ENCODE measurements at regions not wholly inside any gene's neighbourhood (a gene's known extent, or its start where the extent isn't known, plus 50 kb on each side); places are given as distances from the start of the nearest gene placed in this dataset.
"Not testable (repeated sequence)": the region's sequence is repeated elsewhere in the genome, so short reads cannot be mapped to it uniquely, and the experiment has no call there.

DNA sequence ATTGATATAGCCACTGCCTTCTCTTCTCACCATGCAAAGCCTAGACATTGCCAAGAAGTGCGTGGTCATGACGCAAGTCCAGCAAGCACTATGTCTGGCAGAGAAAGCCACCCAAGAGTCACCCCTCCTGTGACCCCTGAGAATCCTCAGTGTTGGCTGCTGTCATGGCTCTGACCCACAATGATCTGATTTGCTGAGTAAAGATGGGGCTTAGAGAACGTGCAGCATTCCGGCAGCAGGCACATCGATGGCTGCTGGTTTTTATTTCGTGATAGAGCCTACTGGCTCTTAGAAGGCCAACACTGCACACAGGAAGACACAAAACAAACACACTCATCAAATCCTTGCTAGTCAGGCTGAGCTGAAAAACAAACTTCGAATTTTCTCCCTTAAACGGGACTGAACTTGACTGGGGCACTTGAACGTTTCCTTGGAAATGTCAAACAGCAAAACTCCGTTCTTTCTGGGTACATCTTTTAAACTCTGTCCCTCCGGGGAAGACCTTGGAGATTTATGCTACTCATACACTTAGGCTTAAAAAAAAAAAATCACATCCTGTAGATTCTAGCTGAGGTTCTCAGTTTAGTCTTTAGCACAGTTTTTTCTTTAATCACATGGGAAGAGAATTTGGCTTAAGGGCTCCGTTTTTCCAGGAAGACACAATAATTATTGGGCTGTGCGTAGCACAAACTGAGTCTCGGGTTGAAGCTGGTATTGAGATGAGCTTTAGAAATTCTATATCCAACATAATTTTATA lies 88.2 kb upstream of the BASP1 start:
- DNase-seq, result no peak

DNA sequence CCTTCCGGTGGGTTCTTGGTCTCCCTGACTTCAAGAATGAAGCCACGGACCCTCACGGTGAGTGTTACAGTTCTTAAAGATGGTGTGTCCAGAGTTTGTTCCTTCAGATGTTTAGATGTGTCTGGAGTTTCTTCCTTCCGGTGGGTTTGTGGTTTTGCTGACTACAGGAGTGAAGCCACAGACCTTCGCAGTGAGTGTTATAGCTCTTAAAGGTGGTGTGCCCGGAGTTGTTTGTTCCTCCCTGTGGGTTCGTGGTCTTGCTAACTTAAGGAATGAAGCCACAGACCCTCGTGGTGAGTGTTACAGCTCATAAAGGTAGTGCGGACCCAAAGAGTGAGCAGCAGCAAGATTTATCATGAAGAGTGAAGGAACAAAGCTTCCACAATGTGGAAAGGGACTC lies 87.1 kb upstream of the BASP1 start:
- not testable (repeated sequence) for DNase-seq

DNA sequence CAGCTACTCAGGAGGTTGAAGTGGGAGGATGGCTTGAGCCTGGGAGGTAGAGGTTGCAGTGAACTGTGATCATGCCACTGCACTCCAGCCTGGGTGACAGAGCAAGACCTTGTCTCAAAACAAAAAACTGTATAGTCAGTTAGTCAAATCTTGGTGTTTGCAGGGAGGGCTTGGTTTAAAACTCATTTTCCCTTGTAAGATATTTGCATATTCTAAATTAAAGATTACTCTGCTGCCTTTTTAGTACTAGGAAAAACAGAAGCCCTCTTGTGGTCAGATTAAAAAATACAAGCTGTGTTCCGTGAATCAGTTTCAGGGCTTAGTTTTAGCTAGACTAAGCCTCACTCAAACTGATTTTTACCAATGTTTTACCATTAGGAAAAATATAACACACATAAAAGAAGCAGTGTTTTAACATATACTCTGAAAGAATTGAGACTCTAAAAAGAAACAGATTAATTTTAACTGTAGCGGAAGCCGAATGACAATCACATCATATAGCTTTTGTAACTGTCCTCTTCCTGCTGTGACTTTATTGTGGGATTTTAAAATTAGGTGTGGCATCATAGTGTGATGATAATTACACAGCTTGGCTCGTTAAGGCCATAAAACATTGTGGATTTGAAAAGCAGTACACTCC lies 84.9 kb upstream of the BASP1 start:
- DNase-seq, result peak; percentile 74

DNA sequence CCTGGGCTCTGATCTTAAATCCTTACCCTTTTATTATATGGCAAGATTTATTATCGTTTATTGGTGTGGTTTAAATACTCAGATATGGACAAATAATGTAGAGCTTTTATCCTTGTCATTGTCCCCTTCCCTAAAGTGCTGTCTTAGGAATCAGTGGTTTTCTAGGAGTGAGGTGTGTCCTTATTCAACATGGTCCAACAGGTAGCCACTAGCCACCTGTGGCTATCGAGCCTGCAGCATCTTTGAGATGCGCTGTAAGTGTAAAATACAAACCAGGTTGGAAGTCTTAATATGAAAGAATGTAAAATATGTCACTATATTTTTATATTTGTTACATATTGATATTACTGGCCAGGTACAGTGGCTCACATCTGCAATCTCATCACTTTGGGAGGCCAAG lies 82.4 kb upstream of the BASP1 start:
- no peak for DNase-seq

DNA sequence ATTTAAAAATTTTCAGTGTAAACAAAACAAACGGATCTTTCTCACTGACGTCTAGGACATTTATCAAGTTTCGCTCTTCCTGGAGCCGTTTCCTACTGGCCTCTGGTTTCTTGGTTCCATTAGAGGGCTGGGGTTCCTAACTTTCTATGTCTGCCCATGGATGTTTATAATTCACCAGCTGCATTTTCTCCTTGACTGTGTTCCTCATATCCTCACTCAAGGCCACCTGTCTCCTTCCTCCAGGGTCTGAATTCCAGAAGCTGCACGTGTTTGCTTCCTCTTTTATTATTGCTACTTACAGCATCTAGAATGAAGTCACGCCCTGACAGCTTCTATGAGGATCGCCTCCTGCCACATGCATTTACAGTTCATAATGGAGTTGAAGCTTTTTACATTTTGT lies 74.1 kb upstream of the BASP1 start:
- DNase-seq, result no peak

DNA sequence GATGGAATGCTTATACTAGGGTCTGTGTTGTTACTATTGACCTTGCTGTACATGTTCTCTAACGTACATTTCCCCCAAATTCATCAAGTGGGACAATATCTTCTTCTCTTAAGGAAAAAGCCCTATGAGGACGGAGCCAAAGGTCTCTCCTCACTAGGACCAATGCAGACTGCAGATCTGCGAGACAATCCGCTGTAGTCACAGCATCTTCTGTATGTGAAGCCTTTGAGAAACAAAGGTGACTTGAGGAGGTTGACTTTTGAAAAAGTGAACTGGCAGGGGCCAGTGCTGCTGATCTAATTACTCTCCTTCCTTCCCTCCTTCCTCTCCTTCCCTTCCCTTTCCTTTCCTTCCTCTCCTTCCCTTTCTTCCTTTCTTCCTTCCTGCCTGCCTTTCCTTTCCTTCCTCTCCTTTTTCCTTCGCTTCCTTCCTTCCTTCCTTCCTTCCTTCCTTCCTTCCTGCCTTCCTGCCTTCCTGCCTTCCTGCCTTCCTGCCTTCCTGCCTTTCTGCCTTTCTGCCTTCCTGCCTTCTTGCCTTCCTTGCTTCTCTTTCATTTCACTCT lies 71.1 kb upstream of the BASP1 start:
- DNase-seq, result no peak

DNA sequence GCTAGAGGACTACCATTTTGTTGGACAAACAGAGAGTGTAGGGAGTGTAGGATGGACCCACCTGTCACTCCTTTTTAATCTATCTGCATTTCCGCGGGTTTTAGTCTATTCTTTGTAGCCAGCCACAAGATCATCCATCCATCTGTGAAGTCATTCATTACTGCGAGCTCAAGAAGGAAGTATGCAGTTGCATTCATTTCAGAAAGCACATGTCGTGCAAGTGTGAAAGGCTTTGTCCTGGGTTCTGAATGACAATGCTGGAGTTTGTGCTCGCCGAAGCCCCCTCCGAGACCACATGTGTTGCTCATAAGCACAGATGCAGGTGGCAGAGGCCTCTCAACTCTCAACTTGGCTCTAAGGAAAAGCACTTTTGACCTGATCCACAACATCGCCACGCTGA lies 70.3 kb upstream of the BASP1 start:
- DNase-seq, result no peak

DNA sequence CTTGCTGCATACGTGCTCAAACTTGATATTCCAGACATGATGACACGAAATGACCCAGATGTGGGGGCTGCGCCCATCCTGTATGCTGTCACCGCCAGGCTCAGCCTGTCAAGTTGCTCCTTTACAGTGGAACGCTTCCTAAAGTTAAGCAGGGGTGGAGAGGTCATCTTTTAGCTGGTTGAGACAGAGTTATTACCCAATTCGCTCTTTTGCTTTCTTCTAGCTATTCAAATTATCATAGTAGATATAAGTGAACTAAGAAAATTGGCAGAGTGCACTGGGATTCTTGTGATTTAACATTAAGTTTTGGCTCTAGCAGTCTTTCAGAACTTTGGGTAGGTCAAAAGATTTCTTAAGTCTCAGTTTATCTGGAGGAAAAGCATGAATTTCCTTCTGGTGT lies 69.8 kb upstream of the BASP1 start:
- no peak for DNase-seq

DNA sequence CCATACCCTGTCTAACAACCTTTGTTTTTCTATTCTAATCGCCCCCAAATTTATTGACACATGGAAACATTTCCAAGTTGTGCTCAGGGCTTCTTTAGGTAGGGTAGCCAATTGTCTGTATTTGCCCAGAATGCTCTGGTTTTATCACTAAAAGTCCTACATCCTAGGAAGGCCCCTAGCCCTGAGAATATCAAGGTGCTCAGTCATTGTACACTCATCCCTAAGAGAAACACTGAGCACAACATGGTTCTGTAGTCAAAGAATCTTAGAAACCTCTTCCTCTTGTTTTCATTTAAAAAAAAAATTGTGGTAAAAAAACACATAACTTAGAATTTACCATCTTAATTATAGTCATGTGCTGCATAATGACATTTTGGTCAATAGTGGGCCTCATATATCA lies 69.0 kb upstream of the BASP1 start:
- no peak for DNase-seq

DNA sequence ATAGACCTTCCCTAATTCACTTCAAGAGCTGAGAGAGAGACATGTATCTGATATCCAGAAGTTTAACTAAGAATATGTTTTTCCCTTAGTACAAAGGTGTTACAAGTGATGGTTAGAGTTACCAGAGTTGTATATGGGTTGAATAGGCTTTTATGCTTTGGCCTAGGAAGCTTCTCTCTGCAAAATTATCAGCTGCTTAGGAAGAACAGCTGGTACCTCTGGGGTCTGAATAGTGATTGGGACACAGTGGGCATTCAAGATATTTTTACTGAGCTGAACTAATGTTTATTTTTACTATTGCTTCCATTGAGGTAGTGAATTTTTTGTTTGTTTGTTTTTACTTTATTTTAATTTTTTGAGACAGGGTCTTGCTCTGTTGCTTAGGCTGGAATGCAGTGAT lies 67.6 kb upstream of the BASP1 start:
- DNase-seq, result no peak

DNA sequence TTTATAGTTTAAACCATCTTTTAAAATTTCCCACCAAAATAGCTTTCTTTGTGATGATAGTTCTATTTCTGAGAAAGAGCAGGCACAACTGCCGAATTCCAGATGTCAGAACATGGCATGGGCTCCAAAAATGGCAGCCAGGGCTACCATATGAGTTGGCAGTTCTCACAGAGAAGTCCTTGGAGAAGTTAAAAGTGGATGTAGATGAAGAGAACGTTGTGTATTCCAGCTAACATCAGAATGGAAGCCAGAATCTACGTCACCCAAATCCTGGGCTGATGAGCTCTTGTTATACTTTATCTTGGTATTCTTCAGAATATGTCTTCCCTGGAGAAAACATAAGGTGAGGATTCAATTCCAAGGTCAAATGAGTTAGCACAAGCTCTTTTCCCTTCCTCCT lies 66.9 kb upstream of the BASP1 start:
- no peak for DNase-seq

DNA sequence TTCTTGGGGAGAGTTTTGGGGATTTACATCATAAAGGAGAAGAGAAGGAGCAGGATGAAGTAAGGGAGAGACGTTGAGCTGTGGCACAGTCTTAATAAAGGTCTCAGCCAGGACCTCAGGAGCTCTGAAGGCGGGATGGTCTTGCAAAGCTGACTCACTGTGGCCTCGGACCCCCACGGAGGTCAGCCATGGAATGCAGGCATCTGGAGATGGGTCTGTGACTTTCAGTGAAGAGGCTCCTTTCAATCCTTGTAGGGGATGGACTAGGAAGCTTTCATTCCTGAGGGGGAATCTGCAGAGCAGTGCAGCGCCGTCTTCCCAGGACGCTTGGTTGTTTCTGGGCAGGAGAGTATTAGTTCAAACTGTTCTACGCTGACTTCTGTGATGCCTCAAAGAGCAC lies 65.7 kb upstream of the BASP1 start:
- DNase-seq, result no peak

DNA sequence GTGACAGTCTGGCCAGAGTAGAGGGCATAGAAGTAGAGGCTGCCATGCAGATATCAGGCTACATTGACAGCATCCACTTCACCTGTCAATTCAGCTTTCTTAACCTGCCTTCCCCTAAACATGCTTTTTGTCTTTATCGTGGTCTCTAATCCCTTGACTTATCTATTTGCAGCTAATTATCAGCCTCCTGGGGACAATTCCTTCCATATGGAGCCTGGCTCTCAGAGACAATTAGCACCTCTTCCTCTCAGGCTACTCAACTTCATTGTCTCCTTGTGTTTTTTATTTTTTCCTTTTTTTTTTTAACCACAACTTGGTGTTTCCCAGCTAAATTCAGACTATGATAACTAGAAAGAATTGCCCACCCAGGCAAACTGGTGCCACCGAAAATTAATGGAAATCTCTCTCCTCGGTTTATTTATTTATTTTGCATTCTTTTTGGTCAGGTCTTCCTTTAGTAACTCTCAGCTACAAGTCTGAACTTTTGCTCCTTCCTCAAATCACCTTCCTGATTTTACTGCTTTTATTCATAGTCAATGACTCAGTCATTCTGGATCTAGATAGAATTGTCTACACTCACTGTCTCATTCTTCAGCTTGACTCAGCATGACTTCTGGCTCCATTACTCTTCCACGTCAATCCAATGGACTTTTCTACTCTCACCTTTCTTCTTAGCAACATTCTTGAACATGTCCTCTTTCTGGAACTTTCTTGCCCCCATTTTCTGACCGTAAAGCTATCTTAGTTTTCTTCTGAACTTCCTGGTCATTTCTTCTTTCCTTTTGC lies 63.0 kb upstream of the BASP1 start:
- DNase-seq, result no peak

DNA sequence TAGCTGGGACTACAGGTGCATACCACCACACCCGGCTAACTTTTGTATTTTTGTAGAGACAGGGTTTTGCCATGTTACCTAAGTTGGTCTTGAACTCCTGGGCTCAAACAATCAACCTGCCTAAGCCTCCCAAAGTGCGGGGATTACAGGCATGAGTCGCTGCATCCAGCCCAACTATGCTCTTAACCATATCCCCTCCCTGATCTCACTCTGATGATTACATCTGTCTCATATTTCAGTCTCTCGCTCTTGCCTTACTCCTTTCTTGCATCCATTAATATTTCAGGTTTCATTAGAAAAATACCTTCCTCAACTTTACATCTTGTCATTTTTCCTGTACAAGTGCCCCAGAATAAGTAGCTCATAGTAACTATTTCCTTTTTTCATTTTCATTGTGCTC lies 61.0 kb upstream of the BASP1 start:
- DNase-seq, result no peak

DNA sequence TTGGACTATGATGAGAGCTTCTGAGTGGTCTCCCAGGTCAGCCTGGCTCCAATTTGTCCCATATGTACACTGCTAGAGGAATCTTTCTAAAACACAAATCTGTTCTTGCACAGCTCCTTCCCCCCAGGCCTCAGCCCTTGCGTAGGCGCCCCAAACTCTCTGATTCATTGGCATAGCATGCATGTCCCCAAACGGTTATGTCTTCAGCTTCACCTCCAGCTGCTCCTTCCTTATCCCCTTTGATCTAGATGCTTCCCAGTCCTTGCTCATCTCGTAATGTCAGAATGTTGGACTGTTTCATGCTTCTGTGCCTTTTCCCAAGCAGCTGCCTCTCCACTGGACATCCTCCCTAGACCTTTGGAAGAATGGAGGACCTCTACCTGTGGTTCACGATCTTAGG lies 60.1 kb upstream of the BASP1 start:
- no peak for DNase-seq

DNA sequence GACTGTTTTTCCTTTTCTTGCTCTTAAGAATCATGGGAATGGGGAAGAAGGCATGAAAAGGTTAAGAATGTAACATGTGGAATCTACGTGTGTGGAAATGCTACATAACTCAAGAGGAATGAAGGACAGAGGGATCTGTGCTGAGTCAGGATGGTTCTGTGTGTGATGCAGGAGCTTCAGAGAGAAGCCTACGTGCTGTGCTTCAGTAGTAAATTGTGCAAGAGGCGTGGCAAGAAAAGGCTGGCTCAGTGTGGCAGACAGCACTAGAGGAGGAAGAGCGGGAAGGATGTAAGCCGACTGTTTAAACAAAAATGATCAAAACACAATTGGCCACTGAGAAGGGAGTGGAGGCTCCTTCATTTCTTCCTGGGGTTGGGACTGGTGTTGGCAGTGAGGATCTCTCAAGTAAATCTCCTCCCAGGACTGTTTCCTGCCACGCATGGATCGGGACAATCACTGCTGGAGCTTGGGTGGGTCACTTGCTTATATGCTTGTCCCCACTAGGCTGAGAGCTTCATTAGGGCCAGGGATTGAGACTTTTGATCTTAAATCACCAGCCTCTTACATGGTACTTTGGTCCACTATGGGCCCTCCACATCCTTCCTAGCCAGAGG lies 59.4 kb upstream of the BASP1 start:
- DNase-seq, result no peak

DNA sequence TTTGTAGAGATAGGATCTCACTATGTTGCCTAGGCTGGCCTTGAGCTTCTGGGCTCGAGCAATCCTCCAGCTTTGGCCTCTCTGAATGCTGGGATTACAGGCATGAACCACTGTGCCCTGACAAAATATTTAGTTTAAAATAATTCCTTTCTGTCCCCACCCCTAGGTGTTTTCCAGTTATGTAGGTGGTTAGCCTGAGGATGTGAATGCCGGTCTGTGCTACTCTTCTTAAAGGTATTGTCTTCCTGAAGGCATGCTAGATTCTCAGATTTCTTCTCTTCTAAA lies 56.7 kb upstream of the BASP1 start:
- DNase-seq, result no peak

DNA sequence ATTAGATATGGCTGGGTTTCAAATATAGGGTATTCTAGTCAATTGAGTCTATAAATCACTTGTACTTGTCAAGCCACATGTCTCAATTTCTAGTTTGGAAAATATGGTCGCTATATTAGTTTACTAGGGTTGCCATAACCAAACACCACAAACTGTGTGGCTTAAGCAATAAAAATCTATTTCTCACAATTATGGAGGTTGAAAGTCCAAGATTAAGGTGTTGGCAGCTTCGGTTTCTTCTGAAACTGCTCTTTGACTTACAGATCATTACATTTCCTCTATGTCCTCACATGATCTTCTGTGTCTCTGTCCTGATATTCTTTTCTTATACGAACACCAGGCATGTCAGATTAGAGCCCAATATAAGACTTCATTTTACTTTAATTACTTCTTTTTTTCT lies 55.8 kb upstream of the BASP1 start:
- DNase-seq, result no peak

DNA sequence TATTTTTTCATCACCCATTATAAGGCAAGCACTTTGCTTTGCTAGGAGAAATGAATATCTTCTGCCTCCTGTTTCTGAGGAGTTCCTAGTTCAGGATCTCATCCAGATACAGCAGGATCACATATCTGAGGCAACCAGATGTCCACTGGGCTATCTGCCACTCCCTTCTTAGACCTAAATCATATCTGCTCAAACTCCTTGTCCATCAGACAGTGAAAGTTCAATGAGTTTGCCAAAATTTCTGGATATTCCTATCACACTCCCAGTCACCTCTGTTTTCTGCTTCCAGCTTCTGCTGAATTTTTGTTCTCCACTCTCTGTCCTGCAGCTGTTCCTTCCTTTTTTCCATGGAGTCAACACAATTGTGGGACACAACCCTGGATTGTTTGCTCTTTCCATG lies 54.2 kb upstream of the BASP1 start:
- no peak for DNase-seq

DNA sequence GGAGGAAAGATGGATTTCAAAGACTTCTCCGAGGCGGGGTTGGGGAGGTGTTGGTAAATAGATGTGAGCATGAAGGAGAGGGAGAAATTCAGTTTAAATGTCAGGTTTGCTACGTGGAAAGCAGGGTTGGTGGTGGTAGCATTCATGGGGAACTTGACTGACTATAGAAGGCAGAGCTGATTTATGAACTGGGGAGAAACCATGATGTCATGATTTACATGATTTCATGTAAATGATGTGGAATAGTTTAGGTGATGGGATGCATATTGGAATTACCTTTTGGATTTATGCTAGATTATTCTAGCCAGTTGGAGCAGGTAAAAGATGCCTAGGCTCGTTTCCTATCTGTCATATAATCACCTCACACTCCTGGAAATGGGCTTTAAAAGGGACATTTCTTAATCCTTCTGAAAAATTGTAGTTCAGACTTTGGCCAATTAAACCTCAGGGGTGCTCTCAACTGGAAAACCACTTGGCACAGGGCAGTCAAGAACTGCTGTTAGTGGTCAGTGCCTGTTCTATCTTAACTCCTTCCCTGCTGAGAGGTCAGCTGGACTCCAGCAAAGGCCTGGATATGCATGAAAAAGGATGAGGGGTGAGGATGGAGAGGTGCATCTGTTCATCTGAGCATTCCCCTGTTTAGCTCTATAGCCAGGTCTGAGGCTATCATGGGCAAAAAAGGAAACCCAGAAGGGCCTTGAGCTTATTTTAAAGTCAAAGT lies 50.1 kb upstream of the BASP1 start:
- DNase-seq, result no peak
